GM12875 (cell line): ENCODE measurements at regions not wholly inside any gene's neighbourhood (a gene's known extent, or its start where the extent isn't known, plus 50 kb on each side); places are given as distances from the start of the nearest gene placed in this dataset.

Source experiments
- H3K4me3 ChIP-seq: one replicate; pipeline ENCODE4 v1.5.1; 2011; ENCODE audit warnings: low read depth, low read length, control low read depth
- CTCF ChIP-seq: IDR thresholded peaks from 2 replicates; pipeline ENCODE4 v1.5.1; 2011; ENCODE audit warnings: low read depth, mild to moderate bottlenecking, control low read depth, inconsistent platforms, low read length, moderate library complexity, borderline replicate concordance; ENCODE audit not compliant: insufficient read depth

GRCh38 chr1:38680801-38681510 is 178.6 kb downstream of the RRAGC start:
- TF ChIP-seq CTCF: no peak
- H3K4me3 ChIP-seq: no peak overlapping the region

- no peak overlapping the region for H3K4me3 ChIP-seq
- no peak for TF ChIP-seq CTCF
Measured at GRCh38 chr1:38677756-38678155, 181.8 kb downstream of the RRAGC start.

GRCh38 chr1:38677311-38677710 is 182.3 kb downstream of the RRAGC start:
- no peak overlapping the region for H3K4me3 ChIP-seq
- TF ChIP-seq CTCF: no peak

- no peak for TF ChIP-seq CTCF
- no peak overlapping the region for H3K4me3 ChIP-seq
Measured at GRCh38 chr1:38672692-38673091, 186.9 kb downstream of the RRAGC start.

- no peak overlapping the region for H3K4me3 ChIP-seq
- no peak for TF ChIP-seq CTCF
Measured at GRCh38 chr1:38671221-38671620, 188.4 kb downstream of the RRAGC start.

- no peak for TF ChIP-seq CTCF
- H3K4me3 ChIP-seq: no peak overlapping the region
Measured at GRCh38 chr1:38670544-38671122, 188.9 kb downstream of the RRAGC start.

- no peak for TF ChIP-seq CTCF
- no peak overlapping the region for H3K4me3 ChIP-seq
Measured at GRCh38 chr1:38667626-38668025, 191.9 kb downstream of the RRAGC start.
